GM12878 (cell line): ENCODE measurements at regions not wholly inside any gene's neighbourhood (a gene's known extent, or its start where the extent isn't known, plus 50 kb on each side); places are given as distances from the start of the nearest gene placed in this dataset.

Experiments
- ATAC-seq: fragments of 200-7000 bp; cut with Tn5 transposase; 3 replicates; pipeline ENCODE4 v1.9.1; 2020; ENCODE audit warnings: mild to moderate bottlenecking, moderate library complexity
- BruUV-seq: library from RNA; stranded (reverse); fragments of 400-500 nt; replicated peaks from 2 replicates; lab custom pipeline; 2021; lab: Mats Ljungman, UMichigan
- CTCF ChIA-PET: fragments of 300-600 bp; sonication (Branson Sonifier 250); formaldehyde crosslinking; extraction: SDS; loops from one replicate; lab custom pipeline; 2021; ENCODE audit warnings: inconsistent platforms; lab: Yijun Ruan, JAX
- POLR2A ChIA-PET: fragments of 350-600 bp; formaldehyde crosslinking; extraction: SDS; loops from one replicate; lab custom pipeline; 2021; ENCODE audit warnings: inconsistent platforms; lab: Charles Lee
- RAD21 ChIA-PET: fragments of 300-600 bp; sonication (Branson Sonifier 250); formaldehyde crosslinking; loops from one replicate; lab custom pipeline; 2023; ENCODE audit warnings: antibody characterized with exemption; ENCODE audit not compliant: unreplicated experiment; lab: Charles Lee
- SMC1A ChIA-PET: fragments of 300-600 bp; sonication (Branson Sonifier 250); formaldehyde crosslinking; loops from one replicate; lab custom pipeline; 2023; ENCODE audit not compliant: unreplicated experiment, uncharacterized antibody; lab: Charles Lee
- DNase-seq: peaks from one replicate; pipeline ENCODE4 v3.0.0-alpha.2; 2011; ENCODE audit warnings: low read depth, low spot score
- FAIRE-seq: peaks from 3 replicates; lab custom pipeline; 2011; peaks lifted over from hg19 to GRCh38; lab: Jason Lieb, UNC
- H2AFZ ChIP-seq: 2 replicates; pipeline ENCODE4 v1.6.0; 2011; ENCODE audit warnings: low read depth, low read length, control low read depth; ENCODE audit not compliant: control insufficient read depth
- H3K27ac ChIP-seq: 2 replicates; pipeline ENCODE4 v1.5.1; 2011; ENCODE audit warnings: control low read depth; ENCODE audit not compliant: control insufficient read depth, insufficient read depth
- H3K27me3 ChIP-seq, 2 experiments: replicated peaks in 1 of 2; 2 replicates each; pipeline versions ENCODE4 v1.6.0 to v1.6.1; 2011; ENCODE audit warnings: low read length in 1 of 2; ENCODE audit not compliant: control insufficient read depth in 2 of 2, insufficient read depth in 2 of 2
- H3K36me3 ChIP-seq, 2 experiments: 2 replicates each; pipeline ENCODE4 v1.5.1; 2011; ENCODE audit warnings: low read length in 1 of 2; ENCODE audit not compliant: control insufficient read depth in 2 of 2, insufficient read depth in 2 of 2
- H3K4me1 ChIP-seq: 2 replicates; pipeline ENCODE4 v1.6.1; 2011; ENCODE audit warnings: mild to moderate bottlenecking, low read length, moderate library complexity, mixed read lengths; ENCODE audit not compliant: control insufficient read depth, insufficient read depth
- H3K4me2 ChIP-seq: 2 replicates; pipeline ENCODE4 v1.6.0; 2011; ENCODE audit warnings: control low read depth; ENCODE audit not compliant: control insufficient read depth, insufficient read depth
- H3K4me3 ChIP-seq: fragments of 200-600 bp; sonication (generic); 2 replicates; pipeline ENCODE4 v1.5.1; 2016
- H3K79me2 ChIP-seq: 2 replicates; pipeline ENCODE4 v1.6.0; 2011; ENCODE audit warnings: low read length; ENCODE audit not compliant: control insufficient read depth, insufficient read depth
- H3K9ac ChIP-seq: 2 replicates; pipeline ENCODE4 v1.8.0; 2011; ENCODE audit warnings: low read length, control low read depth, mixed read lengths; ENCODE audit not compliant: control insufficient read depth, insufficient read depth
- H3K9me3 ChIP-seq: replicated peaks from 3 replicates; pipeline ENCODE4 v1.5.1; 2011; ENCODE audit warnings: mild to moderate bottlenecking, low read length; ENCODE audit not compliant: control insufficient read depth, insufficient read depth
- H4K20me1 ChIP-seq: 2 replicates; pipeline ENCODE4 v1.6.0; 2011; ENCODE audit not compliant: control insufficient read depth, insufficient read depth
- ASH2L ChIP-seq: fragments of 300-600, 200-600 bp; sonication (generic); IDR thresholded peaks from 2 replicates; pipeline ENCODE4 v1.6.1; 2017; ENCODE audit warnings: low read depth, mild to moderate bottlenecking, borderline replicate concordance
- BCL11A ChIP-seq: IDR thresholded peaks from 2 replicates; pipeline ENCODE4 v1.6.1; 2011; ENCODE audit warnings: low read depth, low read length
- CBX5 ChIP-seq: sonication (generic); IDR thresholded peaks from 2 replicates; pipeline ENCODE4 v1.6.1; 2016; ENCODE audit warnings: low read depth, moderate library complexity, mild to moderate bottlenecking, inconsistent platforms
- EGR1 ChIP-seq, 2 experiments: IDR thresholded peaks; 1 replicate in 1 of 2; 2 replicates in 1 of 2; pipeline ENCODE4 v1.6.1; 2011 to 2012; ENCODE audit warnings: low read depth in 2 of 2, low read length in 2 of 2, borderline replicate concordance in 1 of 2, mild to moderate bottlenecking in 1 of 2, moderate library complexity in 1 of 2
- EP300 ChIP-seq, 2 experiments: fragments of 150-350 bp in 1 of 2; IDR thresholded peaks; 2 replicates each; pipeline ENCODE4 v1.6.1; 2011 to 2012; ENCODE audit warnings: low read depth in 2 of 2, low read length in 2 of 2, borderline replicate concordance in 1 of 2, improper control_type of control experiment in 1 of 2, inconsistent platforms in 1 of 2; ENCODE audit not compliant: control insufficient read depth in 1 of 2
- JUND ChIP-seq: IDR thresholded peaks from 2 replicates; pipeline ENCODE4 v1.6.1; 2012; ENCODE audit warnings: low read depth, mild to moderate bottlenecking, low read length, improper control_type of control experiment, moderate library complexity
- KLF5 ChIP-seq: fragments of 450-650 bp; IDR thresholded peaks from 2 replicates; pipeline ENCODE4 v1.6.1; 2014; ENCODE audit warnings: mild to moderate bottlenecking; ENCODE audit not compliant: partially characterized antibody
- MTA3 ChIP-seq: IDR thresholded peaks from 2 replicates; pipeline ENCODE4 v1.6.1; 2012; ENCODE audit warnings: low read length, inconsistent platforms, borderline replicate concordance
- NR2F1 ChIP-seq: fragments of 450-650 bp; conservative IDR thresholded peaks from 2 replicates; pipeline ENCODE4 v1.6.1; 2017; ENCODE audit warnings: mild to moderate bottlenecking
- NRF1 ChIP-seq: conservative IDR thresholded peaks from 2 replicates; pipeline ENCODE4 v1.6.1; 2011; ENCODE audit warnings: mild to moderate bottlenecking, low read depth, low read length, improper control_type of control experiment
- PAX5 ChIP-seq: IDR thresholded peaks from 2 replicates; pipeline ENCODE4 v1.6.1; 2011; ENCODE audit warnings: low read depth, low read length, borderline replicate concordance
- RCOR1 ChIP-seq: conservative IDR thresholded peaks from 2 replicates; pipeline ENCODE4 v1.6.1; 2012; ENCODE audit warnings: low read depth, low read length, improper control_type of control experiment
- SMARCA5 ChIP-seq: fragments of 450-650 bp; IDR thresholded peaks from 2 replicates; pipeline ENCODE4 v1.6.1; 2017; ENCODE audit warnings: mild to moderate bottlenecking
- STAT1 ChIP-seq: fragments of 450-650 bp; conservative IDR thresholded peaks from 2 replicates; pipeline ENCODE4 v1.6.1; 2014; ENCODE audit warnings: antibody characterized with exemption, mild to moderate bottlenecking
- SUZ12 ChIP-seq: fragments of 200-600 bp; sonication (generic); IDR thresholded peaks from one replicate; pipeline ENCODE4 v1.6.1; 2018; ENCODE audit warnings: antibody characterized with exemption, mild to moderate bottlenecking; ENCODE audit not compliant: unreplicated experiment
- ZNF274 ChIP-seq: IDR thresholded peaks from one replicate; pipeline ENCODE4 v1.8.0; 2011; ENCODE audit not compliant: insufficient read length, insufficient read depth
- ZNF687 ChIP-seq: fragments of 450-650 bp; IDR thresholded peaks from 2 replicates; pipeline ENCODE4 v1.6.1; 2017; ENCODE audit warnings: mild to moderate bottlenecking, moderate library complexity
- WGBS: methylation state at CpG from one replicate; pipeline ENCODE4 v1.1.6; 2016; ENCODE audit warnings: low lambda C conversion rate; ENCODE audit not compliant: insufficient replicate concordance, insufficient coverage; ENCODE audit errors: missing lambda C conversion rate; 5-methylcytosine and 5-hydroxymethylcytosine counted together
- in situ Hi-C: fragments of 300-500 bp; cut with MboI; formaldehyde crosslinking; loops from 9 replicates; pipeline ENCODE4 v1.14.3; 2018; ENCODE audit warnings: mixed read lengths
- intact Hi-C: fragments of 100-400 bp; cut with micrococcal nuclease; formaldehyde crosslinking; loops from one replicate; pipeline ENCODE4 v1.14.2; 2022; ENCODE audit not compliant: unreplicated experiment
- TF ChIP-seq, protein P1 (sequence below): fragments of 450-650 bp; IDR thresholded peaks from 2 replicates; pipeline ENCODE4 v1.6.1; 2018; ENCODE audit warnings: mild to moderate bottlenecking, low read depth, moderate library complexity; ENCODE audit not compliant: partially characterized antibody
- TF ChIP-seq, protein P2 (sequence below): fragments of 450-650 bp; IDR thresholded peaks from 2 replicates; pipeline ENCODE4 v1.6.1; 2017; ENCODE audit warnings: borderline replicate concordance

GRCh38 chr16:66001432-66001831 is 365.1 kb upstream of the CDH5 start:
- ChIA-PET SMC1A (no interaction called here), CTCF (no interaction called here), RAD21 (no interaction called here), POLR2A (no interaction called here)
- no peak for FAIRE-seq
- no peak overlapping the region for H3K27ac ChIP-seq
- no peaks in the 10 kb centered on the region for H3K79me2 ChIP-seq
- H4K20me1 ChIP-seq, result no peaks in the 10 kb centered on the region
- intact Hi-C loops, result no loop called here
- DNase-seq, result no peak
- no TSS peak for BruUV-seq
- no peaks in the 10 kb centered on the region for H3K4me1 ChIP-seq
- no peaks in the 10 kb centered on the region for H3K27me3 ChIP-seq
- H3K4me2 ChIP-seq, result no peak overlapping the region
- H3K4me3 ChIP-seq, result no peak overlapping the region
- no peaks in the 10 kb centered on the region for H3K36me3 ChIP-seq
- H3K9me3 ChIP-seq, result no peaks in the 10 kb centered on the region
- H3K9ac ChIP-seq, result no peak overlapping the region
- in situ Hi-C loops, result no loop called here
- no peak overlapping the region for H2AFZ ChIP-seq
- no peak for ATAC-seq
- 6% methylated on average over 4 of the region's 4 CpGs for WGBS
- TF ChIP-seq CBX5, result no peak
- no peak for TF ChIP-seq PAX5
- TF ChIP-seq BCL11A, result no peak
- TF ChIP-seq ASH2L, result no peak
- TF ChIP-seq, protein P1, sequence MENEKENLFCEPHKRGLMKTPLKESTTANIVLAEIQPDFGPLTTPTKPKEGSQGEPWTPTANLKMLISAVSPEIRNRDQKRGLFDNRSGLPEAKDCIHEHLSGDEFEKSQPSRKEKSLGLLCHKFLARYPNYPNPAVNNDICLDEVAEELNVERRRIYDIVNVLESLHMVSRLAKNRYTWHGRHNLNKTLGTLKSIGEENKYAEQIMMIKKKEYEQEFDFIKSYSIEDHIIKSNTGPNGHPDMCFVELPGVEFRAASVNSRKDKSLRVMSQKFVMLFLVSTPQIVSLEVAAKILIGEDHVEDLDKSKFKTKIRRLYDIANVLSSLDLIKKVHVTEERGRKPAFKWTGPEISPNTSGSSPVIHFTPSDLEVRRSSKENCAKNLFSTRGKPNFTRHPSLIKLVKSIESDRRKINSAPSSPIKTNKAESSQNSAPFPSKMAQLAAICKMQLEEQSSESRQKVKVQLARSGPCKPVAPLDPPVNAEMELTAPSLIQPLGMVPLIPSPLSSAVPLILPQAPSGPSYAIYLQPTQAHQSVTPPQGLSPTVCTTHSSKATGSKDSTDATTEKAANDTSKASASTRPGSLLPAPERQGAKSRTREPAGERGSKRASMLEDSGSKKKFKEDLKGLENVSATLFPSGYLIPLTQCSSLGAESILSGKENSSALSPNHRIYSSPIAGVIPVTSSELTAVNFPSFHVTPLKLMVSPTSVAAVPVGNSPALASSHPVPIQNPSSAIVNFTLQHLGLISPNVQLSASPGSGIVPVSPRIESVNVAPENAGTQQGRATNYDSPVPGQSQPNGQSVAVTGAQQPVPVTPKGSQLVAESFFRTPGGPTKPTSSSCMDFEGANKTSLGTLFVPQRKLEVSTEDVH, result no peak
- no peak for TF ChIP-seq NRF1
- TF ChIP-seq EP300 (IDR thresholded peaks at IDR 0.05; ENCODE audit: borderline replicate concordance in 1 of 2, control insufficient read depth in 1 of 2, low read depth in 2 of 2, low read length in 2 of 2), result no peak
- TF ChIP-seq MTA3, result no peak
- TF ChIP-seq STAT1, result no peak
- no peak for TF ChIP-seq JUND
- TF ChIP-seq EGR1 (IDR thresholded peaks at IDR 0.05; ENCODE audit: borderline replicate concordance in 1 of 2, low read depth in 2 of 2, low read length in 2 of 2), result no peak
- TF ChIP-seq ZNF687, result no peak
- TF ChIP-seq KLF5, result no peak
- no peak for TF ChIP-seq SMARCA5
- TF ChIP-seq SUZ12, result no peak
- TF ChIP-seq, protein P2, sequence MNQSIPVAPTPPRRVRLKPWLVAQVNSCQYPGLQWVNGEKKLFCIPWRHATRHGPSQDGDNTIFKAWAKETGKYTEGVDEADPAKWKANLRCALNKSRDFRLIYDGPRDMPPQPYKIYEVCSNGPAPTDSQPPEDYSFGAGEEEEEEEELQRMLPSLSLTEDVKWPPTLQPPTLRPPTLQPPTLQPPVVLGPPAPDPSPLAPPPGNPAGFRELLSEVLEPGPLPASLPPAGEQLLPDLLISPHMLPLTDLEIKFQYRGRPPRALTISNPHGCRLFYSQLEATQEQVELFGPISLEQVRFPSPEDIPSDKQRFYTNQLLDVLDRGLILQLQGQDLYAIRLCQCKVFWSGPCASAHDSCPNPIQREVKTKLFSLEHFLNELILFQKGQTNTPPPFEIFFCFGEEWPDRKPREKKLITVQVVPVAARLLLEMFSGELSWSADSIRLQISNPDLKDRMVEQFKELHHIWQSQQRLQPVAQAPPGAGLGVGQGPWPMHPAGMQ, result no peak
- TF ChIP-seq NR2F1, result no peak
- no peak for TF ChIP-seq ZNF274
- no peak for TF ChIP-seq RCOR1
- TF ChIP-seq, all 136 proteins: peak for 0
